Stomach (tissue), 8 donors: ENCODE measurements at regions not wholly inside any gene's neighbourhood (a gene's known extent, or its start where the extent isn't known, plus 50 kb on each side); places are given as distances from the start of the nearest gene placed in this dataset.

Experiments used
- DNase-seq, 2 donors: peaks; one replicate each; pipeline versions ENCODE4 v3.0.0 to v3.0.0-alpha.2; 2013 to 2019
- H3K27ac ChIP-seq, 5 donors: fragments of 200-600 bp in 4 of 5; sonication (generic) in 4 of 5; one replicate each; pipeline ENCODE4 v1.5.1; 2013 to 2019; ENCODE audit warnings: mild to moderate bottlenecking in 1 of 5, moderate library complexity in 1 of 5
- H3K27me3 ChIP-seq, 3 donors: fragments of 200-600 bp; sonication (generic); one replicate each; pipeline ENCODE4 v1.5.1; 2017 to 2019; ENCODE audit warnings: mixed run types in 1 of 3
- H3K36me3 ChIP-seq, 4 donors: fragments of 200-600 bp; sonication (generic); 1 replicate in 3 of 4; 2 replicates in 1 of 4; pipeline ENCODE4 v1.5.1; 2016 to 2019
- H3K4me1 ChIP-seq, 4 donors: fragments of 200-600 bp; sonication (generic); one replicate each; pipeline ENCODE4 v1.5.1; 2016 to 2019
- H3K4me3 ChIP-seq, 4 donors: fragments of 200-600 bp; sonication (generic) in 3 of 4; one replicate each; pipeline ENCODE4 v1.5.1; 2016 to 2019; ENCODE audit warnings: mild to moderate bottlenecking in 1 of 4
- H3K9me3 ChIP-seq, 4 donors: fragments of 200-600 bp; sonication (generic); one replicate each; pipeline ENCODE4 v1.5.1; 2016 to 2019
- CTCF ChIP-seq, 7 experiments: fragments of 450-650 bp in 4 of 7; fragments of 200-600 bp in 3 of 7; sonication (generic) in 3 of 7; IDR thresholded peaks; one replicate each; pipeline ENCODE4 v1.5.1; 2016 to 2019; ENCODE audit warnings: antibody characterized with exemption in 7 of 7, control low read depth in 2 of 7, mild to moderate bottlenecking in 1 of 7
- EP300 ChIP-seq: sonication (generic); formaldehyde crosslinking; IDR thresholded peaks from one replicate; pipeline ENCODE4 v1.6.1; 2017; ENCODE audit warnings: antibody characterized with exemption
- POLR2A ChIP-seq, 4 donors: fragments of 450-650 bp; IDR thresholded peaks; one replicate each; pipeline ENCODE4 v1.6.1; 2016; ENCODE audit warnings: antibody characterized with exemption in 4 of 4, control low read depth in 2 of 4, mild to moderate bottlenecking in 1 of 4, moderate library complexity in 1 of 4
- POLR2AphosphoS5 ChIP-seq, 3 donors: sonication (generic); formaldehyde crosslinking; IDR thresholded peaks; one replicate each; pipeline ENCODE4 v1.6.1; 2016; ENCODE audit warnings: antibody characterized with exemption in 3 of 3
- WGBS, 5 donors: extraction: QIAGEN DNeasy Blood & Tissue Kit in 3 of 5; methylation state at CpG; one replicate each; pipeline versions ENCODE4 v1.1.5 to v1.1.7; 2013 to 2018; 5-methylcytosine and 5-hydroxymethylcytosine counted together
- intact Hi-C: fragments of 100-400 bp; cut with DNase I; formaldehyde crosslinking; loops from one replicate; pipeline ENCODE4 v1.15.1; 2023; ENCODE audit warnings: low total_unique reads
- donor health status: healthy with polysubstance abuse.
- donor health status: Bipolar disorder and iron deficiency.
- donor health status: healthy.

GRCh38 chr10:117892681-117893220, 154.0 kb downstream of the RAB11FIP2 start:
- Histone ChIP-seq H3K36me3 (no peaks in the 10 kb centered on the region), H3K9me3 (no peaks in the 10 kb centered on the region), H3K4me3 (no peak overlapping the region), H3K27me3 (peaks cover 0 to 23% (median 0%) of the 10 kb centered on the region in 3 donors), H3K4me1 (no peaks in the 10 kb centered on the region), H3K27ac (no peak overlapping the region)
- no peak for DNase-seq
- TF ChIP-seq CTCF (IDR thresholded peaks at IDR 0.05), result no peak
- TF ChIP-seq EP300, result no peak
- no peak for TF ChIP-seq POLR2A (IDR thresholded peaks at IDR 0.05)
- no peak for TF ChIP-seq POLR2AphosphoS5 (IDR thresholded peaks at IDR 0.05)
- 71 to 87% (median 77%) methylated on average over 2 of the region's 2 CpGs for WGBS, 5 donors
- intact Hi-C loops, result no loop called here

- Histone ChIP-seq H3K36me3 (no peaks in the 10 kb centered on the region), H3K4me1 (no peaks in the 10 kb centered on the region), H3K27ac (no peak overlapping the region), H3K27me3 (peaks cover 0 to 23% (median 0%) of the 10 kb centered on the region in 3 donors), H3K9me3 (no peaks in the 10 kb centered on the region), H3K4me3 (no peak overlapping the region)
- intact Hi-C loops, result no loop called here
- TF ChIP-seq POLR2A (IDR thresholded peaks at IDR 0.05) (no peak), EP300 (no peak), POLR2AphosphoS5 (IDR thresholded peaks at IDR 0.05) (no peak), CTCF (IDR thresholded peaks at IDR 0.05) (no peak)
- 43 to 64% (median 55%) methylated on average over 3 of the region's 3 CpGs for WGBS, 5 donors
- no peak for DNase-seq
Measured at GRCh38 chr10:117894339-117894738, 152.4 kb downstream of the RAB11FIP2 start.

DNA sequence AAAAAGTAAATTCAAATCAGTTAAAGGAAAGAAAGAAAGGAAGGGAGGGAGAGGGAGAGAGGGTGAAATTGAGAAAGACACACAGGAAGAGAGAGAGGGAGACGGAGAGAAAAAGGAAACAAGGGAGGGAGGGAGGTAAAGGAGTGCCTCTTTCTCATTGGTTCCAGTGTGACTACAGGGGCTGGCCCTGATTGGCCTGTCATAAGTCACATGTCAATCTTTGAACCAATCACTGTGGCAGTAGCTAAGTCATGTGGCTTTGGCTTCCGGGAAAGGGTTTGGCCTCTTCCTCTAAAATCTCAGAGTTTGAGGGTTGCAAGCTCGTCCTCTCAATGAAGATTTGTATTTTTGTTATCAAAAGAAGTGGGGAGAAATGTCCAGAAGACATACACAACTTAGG, 150.2 kb downstream of the RAB11FIP2 start:
- Histone ChIP-seq H3K4me1 (no peaks in the 10 kb centered on the region), H3K36me3 (no peaks in the 10 kb centered on the region), H3K27me3 (peaks cover 0 to 19% (median 0%) of the 10 kb centered on the region in 3 donors), H3K4me3 (no peak overlapping the region), H3K9me3 (no peaks in the 10 kb centered on the region), H3K27ac (no peak overlapping the region)
- TF ChIP-seq POLR2A (IDR thresholded peaks at IDR 0.05) (no peak), POLR2AphosphoS5 (IDR thresholded peaks at IDR 0.05) (no peak), EP300 (no peak)
- intact Hi-C loops, result no loop called here
- no peak for DNase-seq
- 58 to 74% (median 66%) methylated on average over 3 of the region's 3 CpGs for WGBS, 5 donors

DNA sequence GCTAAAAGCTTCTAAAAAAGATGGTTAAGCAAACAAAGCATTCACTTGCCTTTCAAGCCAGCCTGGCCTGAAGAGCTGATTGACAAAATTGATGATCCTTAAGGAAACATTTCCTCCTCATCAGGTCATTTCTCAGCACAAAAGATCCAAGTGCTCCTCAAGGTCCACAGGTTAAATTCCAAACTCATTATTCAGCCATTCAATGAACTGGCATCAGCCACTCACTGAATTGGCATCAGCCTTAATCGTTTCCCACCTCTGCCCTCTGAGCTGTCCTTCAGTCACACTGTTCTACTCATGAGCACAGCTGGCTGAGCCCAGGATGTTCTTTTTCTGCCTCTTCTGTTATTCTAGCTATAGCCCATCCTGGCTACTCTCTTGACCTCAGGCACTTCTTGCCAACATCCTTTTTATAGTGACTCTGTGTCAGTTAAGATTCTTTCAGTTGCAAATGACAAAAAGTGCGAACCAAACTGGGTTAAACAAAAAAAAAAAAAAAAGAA, 147.5 kb downstream of the RAB11FIP2 start:
- no peaks in the 10 kb centered on the region for H3K9me3 ChIP-seq
- intact Hi-C loops, result no loop called here
- no peak overlapping the region for H3K4me3 ChIP-seq
- no peaks in the 10 kb centered on the region for H3K36me3 ChIP-seq
- TF ChIP-seq POLR2AphosphoS5 (IDR thresholded peaks at IDR 0.05) (no peak), CTCF (IDR thresholded peaks at IDR 0.05) (no peak), EP300 (no peak), POLR2A (IDR thresholded peaks at IDR 0.05) (no peak)
- 22 to 33% (median 30%) methylated on average over 2 of the region's 2 CpGs for WGBS, 5 donors
- H3K4me1 ChIP-seq, result no peaks in the 10 kb centered on the region
- peaks cover 0 to 12% (median 0%) of the 10 kb centered on the region in 3 donors for H3K27me3 ChIP-seq
- H3K27ac ChIP-seq, result no peak overlapping the region
- no peak for DNase-seq

GRCh38 chr10:117900280-117900679, 146.5 kb downstream of the RAB11FIP2 start:
- no peak for TF ChIP-seq POLR2AphosphoS5 (IDR thresholded peaks at IDR 0.05)
- no peak for TF ChIP-seq POLR2A (IDR thresholded peaks at IDR 0.05)
- TF ChIP-seq CTCF (IDR thresholded peaks at IDR 0.05), result no peak
- TF ChIP-seq EP300, result no peak
- Histone ChIP-seq H3K27ac (no peak overlapping the region), H3K9me3 (no peaks in the 10 kb centered on the region), H3K4me1 (no peaks in the 10 kb centered on the region), H3K27me3 (peaks cover 0 to 3% (median 0%) of the 10 kb centered on the region in 3 donors), H3K4me3 (no peak overlapping the region), H3K36me3 (no peaks in the 10 kb centered on the region)
- intact Hi-C loops, result no loop called here
- WGBS, 5 donors, result 71 to 92% (median 80%) methylated on average over 3 of the region's 3 CpGs
- no peak for DNase-seq
